CD4-positive, alpha-beta T cell (primary cell): ENCODE measurements at regions not wholly inside any gene's neighbourhood (a gene's known extent, or its start where the extent isn't known, plus 50 kb on each side); places are given as distances from the start of the nearest gene placed in this dataset.

Experiments
- ATAC-seq: fragments of 200-7000 bp; cut with Tn5 transposase; one replicate; pipeline ENCODE4 v1.10.0; 2022; ENCODE audit warnings: mild to moderate bottlenecking; ENCODE audit not compliant: poor library complexity
- CTCF ChIA-PET: fragments of 350-600 bp; sonication (Branson Sonifier 250); formaldehyde crosslinking; loops from one replicate; lab custom pipeline; 2021; ENCODE audit warnings: antibody characterized with exemption, inconsistent platforms; lab: Charles Lee
- POLR2A ChIA-PET: fragments of 350-600 bp; sonication (Branson Sonifier 250); formaldehyde crosslinking; loops from one replicate; lab custom pipeline; 2021; ENCODE audit warnings: antibody characterized with exemption, inconsistent platforms; lab: Charles Lee
- DNase-seq, 14 experiments: peaks; one replicate each; pipeline ENCODE4 v3.0.0-alpha.2; 2013 to 2020; ENCODE audit warnings: mixed read lengths in 2 of 14
- H3K27ac ChIP-seq, 2 donors: one replicate each; pipeline versions ENCODE4 v1.5.1 to v1.7.0; 2013; ENCODE audit warnings: low read length in 2 of 2, low read depth in 1 of 2, mild to moderate bottlenecking in 1 of 2
- H3K27me3 ChIP-seq, 2 experiments: 1 replicate in 1 of 2; 2 replicates in 1 of 2; pipeline versions ENCODE4 v1.6.1 to v1.7.0; 2013; ENCODE audit warnings: low read length in 2 of 2, control low read depth in 1 of 2, mild to moderate bottlenecking in 1 of 2, moderate library complexity in 1 of 2; ENCODE audit not compliant: insufficient read depth in 2 of 2, control insufficient read depth in 1 of 2
- H3K36me3 ChIP-seq: one replicate; pipeline ENCODE4 v1.6.1; 2013; ENCODE audit warnings: low read length, control low read depth; ENCODE audit not compliant: insufficient read depth
- H3K4me1 ChIP-seq: one replicate; pipeline ENCODE4 v1.6.1; 2013; ENCODE audit warnings: low read length, control low read depth; ENCODE audit not compliant: insufficient read depth
- H3K4me3 ChIP-seq: one replicate; pipeline ENCODE4 v1.5.1; 2013; ENCODE audit warnings: mild to moderate bottlenecking, low read length, moderate library complexity
- H3K9me3 ChIP-seq, 2 experiments: 1 replicate in 1 of 2; 2 replicates in 1 of 2; pipeline versions ENCODE4 v1.6.1 to v1.7.0; 2013; ENCODE audit warnings: low read length in 2 of 2, mild to moderate bottlenecking in 2 of 2, control low read depth in 1 of 2, moderate library complexity in 1 of 2; ENCODE audit not compliant: control insufficient read depth in 1 of 2, insufficient read depth in 1 of 2
- H3K27ac Mint-ChIP-seq: one replicate; pipeline ENCODE4 v1.8.0; 2020; ENCODE audit warnings: mixed read lengths
- H3K27me3 Mint-ChIP-seq: one replicate; pipeline ENCODE4 v1.8.0; 2021; ENCODE audit warnings: mixed read lengths
- H3K36me3 Mint-ChIP-seq: one replicate; pipeline ENCODE4 v1.8.0; 2021; ENCODE audit warnings: low read depth, mixed read lengths
- H3K4me1 Mint-ChIP-seq: one replicate; pipeline ENCODE4 v1.8.0; 2021; ENCODE audit warnings: low read depth, mixed read lengths
- H3K4me3 Mint-ChIP-seq: one replicate; pipeline ENCODE4 v1.8.0; 2020; ENCODE audit warnings: mild to moderate bottlenecking, mixed read lengths
- H3K9me3 Mint-ChIP-seq: one replicate; pipeline ENCODE4 v1.8.0; 2020; ENCODE audit warnings: mixed read lengths
- CTCF ChIP-seq: fragments of 200-600 bp; IDR thresholded peaks from one replicate; pipeline ENCODE4 v1.8.0; 2022; ENCODE audit warnings: antibody characterized with exemption, mild to moderate bottlenecking
- intact Hi-C, 2 experiments: fragments of 100-400 bp; cut with DNase I in 1 of 2; cut with micrococcal nuclease in 1 of 2; formaldehyde crosslinking; loops; one replicate each; pipeline versions ENCODE4 v1.15.1 to v1.9.0; 2023 to 2025; cut with DNase I, micrococcal nuclease

DNA sequence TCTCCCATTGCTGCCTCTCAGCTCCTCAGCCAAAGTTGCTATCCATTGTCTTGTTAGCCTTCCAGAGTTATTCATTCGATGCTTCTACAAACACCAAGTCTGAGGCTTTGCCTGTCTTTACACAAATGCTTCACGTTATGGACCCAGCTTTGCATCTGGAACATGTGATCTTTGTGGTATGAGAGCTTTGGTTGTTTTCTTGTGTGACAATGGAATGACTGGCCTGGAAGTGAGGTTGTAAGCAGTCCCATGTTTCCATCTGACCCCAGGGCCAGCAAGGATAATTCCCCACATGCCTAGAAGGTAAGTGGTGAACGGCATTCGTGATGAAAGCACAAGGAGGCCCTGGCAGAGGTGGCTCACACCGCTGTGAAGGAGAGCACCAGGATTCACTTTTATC is 866.7 kb upstream of the TMEM132C start:
- Histone ChIP-seq H3K36me3 (no peaks in the 10 kb centered on the region), H3K4me3 (no peak overlapping the region), H3K27me3 (no peaks in the 10 kb centered on the region), H3K4me1 (no peaks in the 10 kb centered on the region), H3K9me3 (no peaks in the 10 kb centered on the region), H3K27ac (no peak overlapping the region)
- Mint-ChIP-seq H3K9me3 (no peaks in the 10 kb centered on the region), H3K4me1 (no peaks in the 10 kb centered on the region), H3K27ac (no peak overlapping the region), H3K36me3 (no peaks in the 10 kb centered on the region), H3K4me3 (no peak overlapping the region), H3K27me3 (no peaks in the 10 kb centered on the region)
- no peak for DNase-seq
- POLR2A ChIA-PET: no interaction called here
- ATAC-seq: no peak
- intact Hi-C loops: no loop called here
- TF ChIP-seq CTCF: no peak
- CTCF ChIA-PET: no interaction called here

DNA sequence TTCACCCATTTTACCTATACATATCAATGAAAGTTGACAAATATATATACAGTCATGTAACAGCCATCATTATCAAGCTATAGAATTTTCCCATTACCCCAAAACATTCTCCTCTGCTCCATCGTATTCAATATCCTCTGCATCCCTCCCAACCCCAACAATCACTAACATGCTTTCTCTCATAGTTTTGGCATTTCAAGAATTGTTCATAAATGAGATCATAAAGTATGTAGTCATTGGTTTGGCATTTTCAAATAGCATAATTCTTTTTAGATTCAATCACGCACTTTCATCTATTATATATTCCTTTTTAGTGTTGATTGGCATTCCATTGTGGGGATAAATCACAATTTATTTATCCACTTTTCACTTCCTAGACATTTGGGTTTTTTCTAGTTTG is 866.0 kb upstream of the TMEM132C start:
- POLR2A ChIA-PET: no interaction called here
- Histone ChIP-seq H3K9me3 (no peaks in the 10 kb centered on the region), H3K27ac (no peak overlapping the region), H3K4me3 (no peak overlapping the region), H3K4me1 (no peaks in the 10 kb centered on the region), H3K27me3 (no peaks in the 10 kb centered on the region), H3K36me3 (no peaks in the 10 kb centered on the region)
- intact Hi-C loops: no loop called here
- Mint-ChIP-seq H3K27ac (no peak overlapping the region), H3K36me3 (no peaks in the 10 kb centered on the region), H3K27me3 (no peaks in the 10 kb centered on the region), H3K9me3 (no peaks in the 10 kb centered on the region), H3K4me1 (no peaks in the 10 kb centered on the region), H3K4me3 (no peak overlapping the region)
- no peak for ATAC-seq
- CTCF ChIA-PET: no interaction called here
- no peak for TF ChIP-seq CTCF
- DNase-seq: no peak

DNA sequence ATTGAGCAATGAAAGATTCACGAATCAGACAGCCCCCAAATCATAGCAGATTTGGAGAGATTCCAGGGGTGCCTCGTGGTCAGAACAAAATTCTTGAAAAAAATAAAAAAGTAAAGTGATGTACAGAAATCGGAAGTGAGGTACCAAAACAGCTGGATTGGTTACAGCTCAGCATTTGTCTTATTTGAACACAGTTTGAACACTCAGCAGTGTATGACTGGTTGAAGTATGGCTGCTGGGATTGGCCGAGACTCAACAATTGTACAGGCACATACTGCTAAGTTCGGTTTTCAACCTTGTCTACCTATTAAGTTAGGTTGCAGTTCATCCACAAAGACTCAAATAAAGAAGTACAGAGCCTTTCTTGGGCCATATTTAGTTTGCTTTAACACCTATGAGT is 865.4 kb upstream of the TMEM132C start:
- ATAC-seq (no peak), DNase-seq (no peak)
- ChIA-PET POLR2A (no interaction called here), CTCF (no interaction called here)
- Histone ChIP-seq H3K27me3 (no peaks in the 10 kb centered on the region), H3K27ac (no peak overlapping the region), H3K36me3 (no peaks in the 10 kb centered on the region), H3K4me3 (no peak overlapping the region), H3K4me1 (no peaks in the 10 kb centered on the region), H3K9me3 (no peaks in the 10 kb centered on the region)
- Mint-ChIP-seq H3K27me3 (no peaks in the 10 kb centered on the region), H3K27ac (no peak overlapping the region), H3K9me3 (no peaks in the 10 kb centered on the region), H3K4me3 (no peak overlapping the region), H3K36me3 (no peaks in the 10 kb centered on the region), H3K4me1 (no peaks in the 10 kb centered on the region)
- no peak for TF ChIP-seq CTCF
- intact Hi-C loops: no loop called here
